Naive thymus-derived CD8-positive, alpha-beta T cell (primary cell): ENCODE measurements at regions not wholly inside any gene's neighbourhood (a gene's known extent, or its start where the extent isn't known, plus 50 kb on each side); places are given as distances from the start of the nearest gene placed in this dataset.
A peak's percentile ranks its signal among the peaks of the same experiment; 100 is the strongest.
"Not testable (repeated sequence)": the region's sequence is repeated elsewhere in the genome, so short reads cannot be mapped to it uniquely, and the experiment has no call there.

Experiments used
- ATAC-seq, 2 donors: fragments of 150-1000 bp; cut with Tn5 transposase in 1 of 2; sonication (Bioruptor Pico), chemical (Tn5 transposase) in 1 of 2; 1 replicate in 1 of 2; 2 replicates in 1 of 2; pipeline ENCODE4 v1.10.0; 2021; ENCODE audit warnings: mild to moderate bottlenecking in 2 of 2, moderate library complexity in 2 of 2
- POLR2A ChIA-PET: fragments of 350-600 bp; sonication (Branson Sonifier 250); formaldehyde crosslinking; loops from one replicate; lab custom pipeline; 2021; ENCODE audit warnings: antibody characterized with exemption; lab: Charles Lee
- DNase-seq, 10 donors: peaks; one replicate each; pipeline versions ENCODE4 v3.0.0 to v3.0.0-alpha.2; 2020 to 2022
- H3K27ac Mint-ChIP-seq, 10 donors: one replicate each; pipeline ENCODE4 v1.8.0; 2020 to 2022; ENCODE audit warnings: mild to moderate bottlenecking in 10 of 10, mixed read lengths in 10 of 10, moderate library complexity in 4 of 10, inconsistent platforms in 1 of 10
- H3K27me3 Mint-ChIP-seq, 5 donors: one replicate each; pipeline ENCODE4 v1.8.0; 2021 to 2022; ENCODE audit warnings: mixed read lengths in 5 of 5
- H3K36me3 Mint-ChIP-seq, 3 donors: one replicate each; pipeline ENCODE4 v1.8.0; 2020 to 2022; ENCODE audit warnings: mixed read lengths in 3 of 3, mild to moderate bottlenecking in 2 of 3, inconsistent platforms in 1 of 3
- H3K4me1 Mint-ChIP-seq, 4 donors: one replicate each; pipeline ENCODE4 v1.8.0; 2021 to 2022; ENCODE audit warnings: mixed read lengths in 4 of 4
- H3K4me3 Mint-ChIP-seq, 10 donors: one replicate each; pipeline ENCODE4 v1.8.0; 2020 to 2022; ENCODE audit warnings: mild to moderate bottlenecking in 10 of 10, mixed read lengths in 10 of 10, moderate library complexity in 6 of 10, inconsistent platforms in 1 of 10
- H3K9me3 Mint-ChIP-seq, 9 donors: one replicate each; pipeline ENCODE4 v1.8.0; 2020 to 2022; ENCODE audit warnings: mixed read lengths in 9 of 9, mild to moderate bottlenecking in 3 of 9, inconsistent platforms in 1 of 9, moderate library complexity in 1 of 9

GRCh38 chr14:66247662-66248193 is 238.4 kb upstream of the CCDC196 start:
- Mint-ChIP-seq H3K27me3 (peaks cover 0 to 28% (median 1%) of the 10 kb centered on the region in 5 donors), H3K36me3 (no peaks in the 10 kb centered on the region), H3K9me3 (no peaks in the 10 kb centered on the region), H3K4me1 (no peaks in the 10 kb centered on the region), H3K4me3 (no peak overlapping the region), H3K27ac (peak overlapping the region in 1 of 10 donors; percentile 1)
- ATAC-seq (no peak), DNase-seq (no peak)
- POLR2A ChIA-PET, result no interaction called here

GRCh38 chr14:66248256-66248655 is 237.9 kb upstream of the CCDC196 start:
- ATAC-seq (no peak), DNase-seq (no peak)
- Mint-ChIP-seq H3K9me3 (no peaks in the 10 kb centered on the region), H3K27me3 (peaks cover 0 to 26% (median 0%) of the 10 kb centered on the region in 5 donors), H3K36me3 (no peaks in the 10 kb centered on the region), H3K27ac (no peak overlapping the region), H3K4me1 (no peaks in the 10 kb centered on the region), H3K4me3 (no peak overlapping the region)
- POLR2A ChIA-PET, result no interaction called here

GRCh38 chr14:66249544-66249943 is 236.6 kb upstream of the CCDC196 start:
- Mint-ChIP-seq H3K27ac (no peak overlapping the region), H3K4me1 (no peaks in the 10 kb centered on the region), H3K36me3 (no peaks in the 10 kb centered on the region), H3K27me3 (peaks cover 0 to 22% (median 0%) of the 10 kb centered on the region in 5 donors), H3K4me3 (no peak overlapping the region), H3K9me3 (no peaks in the 10 kb centered on the region)
- ATAC-seq (no peak), DNase-seq (no peak)
- POLR2A ChIA-PET, result no interaction called here

GRCh38 chr14:66254038-66254437 is 232.1 kb upstream of the CCDC196 start:
- ATAC-seq (no peak), DNase-seq (no peak)
- Mint-ChIP-seq H3K9me3 (no peaks in the 10 kb centered on the region), H3K4me3 (no peak overlapping the region), H3K27me3 (peaks cover 0 to 27% (median 0%) of the 10 kb centered on the region in 5 donors), H3K36me3 (peaks cover 0 to 2% (median 0%) of the 10 kb centered on the region in 3 donors), H3K4me1 (no peaks in the 10 kb centered on the region), H3K27ac (no peak overlapping the region)
- POLR2A ChIA-PET, result no interaction called here

- POLR2A ChIA-PET, result no interaction called here
- ATAC-seq (no peak), DNase-seq (no peak)
- peaks cover 0 to 13% (median 4%) of the 10 kb centered on the region in 5 donors for H3K27me3 Mint-ChIP-seq
- no peaks in the 10 kb centered on the region for H3K9me3 Mint-ChIP-seq
- no peak overlapping the region for H3K27ac Mint-ChIP-seq
- H3K4me3 Mint-ChIP-seq, result no peak overlapping the region
- peaks cover 0 to 7% (median 2%) of the 10 kb centered on the region in 3 donors for H3K36me3 Mint-ChIP-seq
- peaks cover 0 to 2% (median 0%) of the 10 kb centered on the region in 4 donors for H3K4me1 Mint-ChIP-seq
Measured at GRCh38 chr14:66268802-66269334, 217.3 kb upstream of the CCDC196 start.

GRCh38 chr14:66272221-66272620 is 213.9 kb upstream of the CCDC196 start:
- Mint-ChIP-seq H3K4me3 (no peak overlapping the region), H3K36me3 (peaks cover 2 to 7% (median 4%) of the 10 kb centered on the region in 3 donors), H3K4me1 (peaks cover 0 to 2% (median 0%) of the 10 kb centered on the region in 4 donors), H3K9me3 (peaks cover 0 to 3% (median 0%) of the 10 kb centered on the region in 9 donors), H3K27ac (no peak overlapping the region), H3K27me3 (peaks cover 0 to 13% (median 6%) of the 10 kb centered on the region in 5 donors)
- POLR2A ChIA-PET, result no interaction called here
- ATAC-seq (no peak), DNase-seq (no peak)

- Mint-ChIP-seq H3K27me3 (peaks cover 0 to 13% (median 7%) of the 10 kb centered on the region in 5 donors), H3K27ac (no peak overlapping the region), H3K4me1 (peaks cover 0 to 2% (median 0%) of the 10 kb centered on the region in 4 donors), H3K4me3 (no peak overlapping the region), H3K36me3 (peaks cover 3 to 14% (median 4%) of the 10 kb centered on the region in 3 donors), H3K9me3 (peaks cover 0 to 7% (median 0%) of the 10 kb centered on the region in 9 donors)
- no peak for DNase-seq
- POLR2A ChIA-PET, result no interaction called here
- ATAC-seq, result no peak
Measured at GRCh38 chr14:66273261-66273832, 212.8 kb upstream of the CCDC196 start.

- DNase-seq, POLR2A ChIA-PET, H3K27me3 Mint-ChIP-seq, ATAC-seq, H3K4me3 Mint-ChIP-seq, H3K27ac Mint-ChIP-seq, H3K4me1 Mint-ChIP-seq: not testable (repeated sequence)
- Mint-ChIP-seq H3K36me3 (peaks cover 2 to 30% (median 16%) of the 10 kb centered on the region in 3 donors), H3K9me3 (peaks cover 0 to 28% (median 8%) of the 10 kb centered on the region in 9 donors)
Measured at GRCh38 chr14:66278418-66278817, 207.8 kb upstream of the CCDC196 start.

- Mint-ChIP-seq H3K27ac (no peak overlapping the region), H3K9me3 (peaks cover 0 to 28% (median 8%) of the 10 kb centered on the region in 9 donors), H3K27me3 (peaks cover 0 to 1% (median 0%) of the 10 kb centered on the region in 5 donors), H3K4me1 (no peaks in the 10 kb centered on the region), H3K4me3 (no peak overlapping the region), H3K36me3 (peaks cover 2 to 30% (median 11%) of the 10 kb centered on the region in 3 donors)
- DNase-seq (no peak), ATAC-seq (no peak)
- POLR2A ChIA-PET, result no interaction called here
Measured at GRCh38 chr14:66281036-66281776, 205.0 kb upstream of the CCDC196 start.

- H3K4me3 Mint-ChIP-seq, result no peak overlapping the region
- H3K4me1 Mint-ChIP-seq, result no peaks in the 10 kb centered on the region
- ATAC-seq (no peak), DNase-seq (no peak)
- H3K9me3 Mint-ChIP-seq, result peaks cover 0 to 26% (median 9%) of the 10 kb centered on the region in 9 donors
- no peak overlapping the region for H3K27ac Mint-ChIP-seq
- peaks cover 0 to 1% (median 0%) of the 10 kb centered on the region in 5 donors for H3K27me3 Mint-ChIP-seq
- POLR2A ChIA-PET, result no interaction called here
- peaks cover 0 to 20% (median 12%) of the 10 kb centered on the region in 3 donors for H3K36me3 Mint-ChIP-seq
Measured at GRCh38 chr14:66284346-66284745, 201.8 kb upstream of the CCDC196 start.

- Mint-ChIP-seq H3K4me1 (peaks cover 0 to 1% (median under 1%) of the 10 kb centered on the region in 4 donors), H3K4me3 (no peak overlapping the region), H3K27me3 (peaks cover 0 to 1% (median 0%) of the 10 kb centered on the region in 5 donors), H3K36me3 (peaks cover 0 to 6% (median 5%) of the 10 kb centered on the region in 3 donors), H3K27ac (no peak overlapping the region), H3K9me3 (peaks cover 0 to 12% (median 6%) of the 10 kb centered on the region in 9 donors)
- POLR2A ChIA-PET, result no interaction called here
- ATAC-seq, result no peak
- DNase-seq, result no peak
Measured at GRCh38 chr14:66288511-66288910, 197.7 kb upstream of the CCDC196 start.

GRCh38 chr14:66291756-66292155 is 194.4 kb upstream of the CCDC196 start:
- POLR2A ChIA-PET, result no interaction called here
- ATAC-seq (no peak), DNase-seq (no peak)
- H3K4me3 Mint-ChIP-seq, result no peak overlapping the region
- no peak overlapping the region for H3K27ac Mint-ChIP-seq
- peaks cover 0 to 16% (median 6%) of the 10 kb centered on the region in 9 donors for H3K9me3 Mint-ChIP-seq
- H3K27me3 Mint-ChIP-seq, result peaks cover 0 to 11% (median 0%) of the 10 kb centered on the region in 5 donors
- peaks cover 0 to 6% (median 5%) of the 10 kb centered on the region in 3 donors for H3K36me3 Mint-ChIP-seq
- H3K4me1 Mint-ChIP-seq, result peaks cover 0 to 6% (median 2%) of the 10 kb centered on the region in 4 donors
